ENCODE measurements at regions not wholly inside any gene's neighbourhood (a gene's known extent, or its start where the extent isn't known, plus 50 kb on each side); places are given as distances from the start of the nearest gene placed in this dataset.

DNA sequence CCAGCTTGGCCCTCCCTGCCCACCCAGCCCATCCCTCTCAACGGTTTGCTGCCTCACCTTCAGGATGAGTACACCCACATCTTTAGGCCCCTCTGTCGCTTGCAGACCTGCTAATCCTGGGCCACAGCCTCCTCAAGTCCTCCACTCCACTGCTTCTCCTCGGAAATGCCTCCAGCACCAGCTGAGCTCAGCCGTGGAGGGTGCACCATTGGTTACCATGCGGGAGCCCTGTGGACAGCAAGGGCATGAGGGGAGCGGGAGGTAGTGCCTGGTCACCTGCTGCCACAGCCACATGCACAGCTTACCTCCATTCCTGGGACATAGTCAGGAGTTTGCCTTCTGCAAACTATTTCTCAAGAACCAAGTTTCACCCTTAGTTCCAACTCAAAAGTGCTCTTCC lies 286.3 kb upstream of the ZMIZ1 start:
- DNase-seq, result no peak

DNA sequence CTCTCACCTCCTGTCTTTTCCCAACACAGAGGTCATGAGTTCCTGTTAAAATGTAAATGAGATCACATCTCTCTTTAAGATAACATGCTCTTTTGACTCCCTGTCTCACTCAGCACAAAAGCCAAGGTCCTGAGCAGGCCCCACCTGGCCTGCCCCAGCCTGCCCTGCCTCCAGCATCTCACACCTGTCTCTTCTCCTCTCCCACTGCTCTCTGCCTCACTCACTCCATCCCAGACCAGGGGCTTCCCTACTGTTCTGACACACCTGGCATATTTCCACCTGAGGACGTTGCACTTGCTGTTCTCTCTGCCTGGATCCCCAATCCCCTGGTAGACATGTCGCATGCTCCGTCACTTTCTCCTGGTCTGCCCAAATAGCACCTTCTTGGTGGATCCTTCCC lies 285.0 kb upstream of the ZMIZ1 start:
- 87% methylated on average over 3 of the region's 3 CpGs for WGBS (ENCODE audit: low lambda C conversion rate)
- Histone ChIP-seq H3F3A (replicated peaks; ENCODE audit: insufficient read depth) (no peaks in the 10 kb centered on the region), H3K9me3 (no peaks in the 10 kb centered on the region), H3K27me3 (ENCODE audit: insufficient read depth) (no peaks in the 10 kb centered on the region; the same call in 1 of the 2 replicates), H3K4me2 (no peak overlapping the region), H3K9me2 (no peaks in the 10 kb centered on the region), H3K4me1 (ENCODE audit: control insufficient read depth in 1 of 2, insufficient read depth in 2 of 2, low read depth in 1 of 2, low read length in 1 of 2) (peaks cover 15% of the 10 kb centered on the region in 2 experiments; a peak in 3 of 4 replicates), H3K27ac (ENCODE audit: low read depth in 2 of 2, low read length in 1 of 2) (no peak overlapping the region), H3K9ac (no peak overlapping the region), H3K4me3 (ENCODE audit: low read depth in 2 of 2, low read length in 1 of 2) (no peak overlapping the region), H3K36me3 (replicated peaks in 1 of 2; ENCODE audit: control insufficient read depth in 1 of 2, insufficient read depth in 2 of 2, low read length in 1 of 2) (no peaks in the 10 kb centered on the region), H4K20me1 (ENCODE audit: insufficient read depth) (no peaks in the 10 kb centered on the region), H2AFZ (ENCODE audit: low read depth) (no peak overlapping the region), H3K79me2 (ENCODE audit: insufficient read depth) (no peaks in the 10 kb centered on the region)
- POLR2A ChIA-PET, result no interaction called here
- CTCF ChIA-PET, result no interaction called here
- DNase-seq, result no peak
- TF ChIP-seq FOXM1 (IDR thresholded peaks at IDR 0.05; ENCODE audit: low read depth), result no peak
- TF ChIP-seq EP300 (IDR thresholded peaks at IDR 0.05; ENCODE audit: borderline replicate concordance in 1 of 2, low read depth in 1 of 2, low read length in 1 of 2), result no peak
- TF ChIP-seq SMC3 (IDR thresholded peaks at IDR 0.05; ENCODE audit: low read depth, low read length), result no peak
- TF ChIP-seq POLR2AphosphoS5 (IDR thresholded peaks at IDR 0.05; ENCODE audit: low read depth, low read length), result no peak
- no peak for TF ChIP-seq RAD21 (IDR thresholded peaks at IDR 0.05; ENCODE audit: low read length)
- TF ChIP-seq MXI1 (IDR thresholded peaks at IDR 0.05; ENCODE audit: low read depth, low read length), result no peak
- TF ChIP-seq GATA2 (CRISPR knock-in tag; IDR thresholded peaks at IDR 0.05), result no peak
- no peak for TF ChIP-seq FOSL2 (IDR thresholded peaks at IDR 0.05; ENCODE audit: borderline replicate concordance, low read depth)
- no peak for TF ChIP-seq RFX5 (IDR thresholded peaks at IDR 0.05; ENCODE audit: low read length)
- no peak for TF ChIP-seq RCOR1 (IDR thresholded peaks at IDR 0.05; ENCODE audit: low read length)
- TF ChIP-seq TEAD4 (IDR thresholded peaks at IDR 0.05; ENCODE audit: borderline replicate concordance, insufficient read depth), result no peak
- no peak for TF ChIP-seq SIN3A (IDR thresholded peaks at IDR 0.05; ENCODE audit: borderline replicate concordance, low read depth, low read length)
- no peak for TF ChIP-seq NRF1 (IDR thresholded peaks at IDR 0.05; ENCODE audit: low read depth, low read length)

More for the DNA sequence above, 286.3 kb upstream of the ZMIZ1 start:
- H2AFZ ChIP-seq (ENCODE audit: low read depth), result no peak overlapping the region
- H3K9me3 ChIP-seq, result no peaks in the 10 kb centered on the region
- H3K79me2 ChIP-seq (ENCODE audit: insufficient read depth), result no peaks in the 10 kb centered on the region
- peaks cover 17 to 28% of the 10 kb centered on the region in 2 experiments; a peak in 3 of 4 replicates for H3K4me1 ChIP-seq (ENCODE audit: control insufficient read depth in 1 of 2, insufficient read depth in 2 of 2, low read depth in 1 of 2, low read length in 1 of 2)
- POLR2A ChIA-PET, result no interaction called here
- no peak for TF ChIP-seq FOXJ3 (CRISPR knock-in tag; IDR thresholded peaks at IDR 0.05)
- no peak for TF ChIP-seq TCF12 (IDR thresholded peaks at IDR 0.05)
- TF ChIP-seq RAD21 (IDR thresholded peaks at IDR 0.05; ENCODE audit: low read length), result no peak
- TF ChIP-seq, protein P1, sequence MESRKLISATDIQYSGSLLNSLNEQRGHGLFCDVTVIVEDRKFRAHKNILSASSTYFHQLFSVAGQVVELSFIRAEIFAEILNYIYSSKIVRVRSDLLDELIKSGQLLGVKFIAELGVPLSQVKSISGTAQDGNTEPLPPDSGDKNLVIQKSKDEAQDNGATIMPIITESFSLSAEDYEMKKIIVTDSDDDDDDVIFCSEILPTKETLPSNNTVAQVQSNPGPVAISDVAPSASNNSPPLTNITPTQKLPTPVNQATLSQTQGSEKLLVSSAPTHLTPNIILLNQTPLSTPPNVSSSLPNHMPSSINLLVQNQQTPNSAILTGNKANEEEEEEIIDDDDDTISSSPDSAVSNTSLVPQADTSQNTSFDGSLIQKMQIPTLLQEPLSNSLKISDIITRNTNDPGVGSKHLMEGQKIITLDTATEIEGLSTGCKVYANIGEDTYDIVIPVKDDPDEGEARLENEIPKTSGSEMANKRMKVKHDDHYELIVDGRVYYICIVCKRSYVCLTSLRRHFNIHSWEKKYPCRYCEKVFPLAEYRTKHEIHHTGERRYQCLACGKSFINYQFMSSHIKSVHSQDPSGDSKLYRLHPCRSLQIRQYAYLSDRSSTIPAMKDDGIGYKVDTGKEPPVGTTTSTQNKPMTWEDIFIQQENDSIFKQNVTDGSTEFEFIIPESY (IDR thresholded peaks at IDR 0.05; ENCODE audit: borderline replicate concordance, low read depth), result no peak
- TF ChIP-seq EZH2phosphoT487 (IDR thresholded peaks at IDR 0.05; ENCODE audit: borderline replicate concordance, low read depth), result no peak
- TF ChIP-seq, protein P2, sequence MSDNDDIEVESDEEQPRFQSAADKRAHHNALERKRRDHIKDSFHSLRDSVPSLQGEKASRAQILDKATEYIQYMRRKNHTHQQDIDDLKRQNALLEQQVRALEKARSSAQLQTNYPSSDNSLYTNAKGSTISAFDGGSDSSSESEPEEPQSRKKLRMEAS (IDR thresholded peaks at IDR 0.05; ENCODE audit: low read depth), result no peak
- no peaks in the 10 kb centered on the region for H3K9me2 ChIP-seq
- no peaks in the 10 kb centered on the region for H4K20me1 ChIP-seq (ENCODE audit: insufficient read depth)
- H3K4me3 ChIP-seq (ENCODE audit: low read depth in 2 of 2, low read length in 1 of 2), result no peak overlapping the region
- H3K27me3 ChIP-seq (ENCODE audit: insufficient read depth), result no peaks in the 10 kb centered on the region; the same call in 1 of the 2 replicates
- no peak overlapping the region for H3K4me2 ChIP-seq
- 76% methylated on average over 6 of the region's 6 CpGs for WGBS (ENCODE audit: low lambda C conversion rate)
- no peak overlapping the region for H3K9ac ChIP-seq
- H3F3A ChIP-seq (replicated peaks; ENCODE audit: insufficient read depth), result no peaks in the 10 kb centered on the region
- no peak overlapping the region for H3K27ac ChIP-seq (ENCODE audit: low read depth in 2 of 2, low read length in 1 of 2)
- no peaks in the 10 kb centered on the region for H3K36me3 ChIP-seq (replicated peaks in 1 of 2; ENCODE audit: control insufficient read depth in 1 of 2, insufficient read depth in 2 of 2, low read length in 1 of 2)
- CTCF ChIA-PET, result interaction anchor here (0.9 to 1.2 kb wide), 2 partner anchors 26 to 736 kb away, joined by 4 read pairs; no protein-coding TSS in a partner anchor
